Loucy (cell line): ENCODE measurements at regions not wholly inside any gene's neighbourhood (a gene's known extent, or its start where the extent isn't known, plus 50 kb on each side); places are given as distances from the start of the nearest gene placed in this dataset.

Experiments used
- EZH2phosphoT487 ChIP-seq: fragments of 200-600 bp; IDR thresholded peaks from 2 replicates; pipeline ENCODE4 v1.6.1; 2018; ENCODE audit warnings: antibody characterized with exemption, mild to moderate bottlenecking, moderate library complexity, borderline replicate concordance
- TF ChIP-seq, protein P1 (sequence below): fragments of 200-600 bp; sonication (generic); conservative IDR thresholded peaks from 2 replicates; pipeline ENCODE4 v1.5.1; 2014; ENCODE audit warnings: mild to moderate bottlenecking, antibody characterized with exemption, low read length

DNA sequence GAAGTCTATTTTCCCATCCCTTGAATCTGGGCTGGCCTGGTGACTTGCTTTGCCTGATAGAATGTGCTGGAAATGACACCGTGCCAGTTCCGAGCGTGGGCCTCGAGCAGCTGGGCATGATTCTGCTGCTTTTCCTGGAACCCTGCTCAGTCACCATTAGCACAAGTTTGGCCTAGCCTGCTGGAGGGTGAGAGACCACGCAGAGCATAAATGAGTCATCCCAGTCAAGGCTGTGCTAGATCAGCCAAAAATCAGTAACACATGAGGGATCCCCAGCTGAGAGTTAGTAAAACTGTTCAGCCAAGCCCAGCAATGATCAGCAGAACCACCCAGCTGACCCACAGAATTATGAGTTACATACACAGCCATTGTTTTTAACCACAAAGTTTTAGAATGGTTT is 74.8 kb upstream of the TOP1 start:
- TF ChIP-seq, protein P1, sequence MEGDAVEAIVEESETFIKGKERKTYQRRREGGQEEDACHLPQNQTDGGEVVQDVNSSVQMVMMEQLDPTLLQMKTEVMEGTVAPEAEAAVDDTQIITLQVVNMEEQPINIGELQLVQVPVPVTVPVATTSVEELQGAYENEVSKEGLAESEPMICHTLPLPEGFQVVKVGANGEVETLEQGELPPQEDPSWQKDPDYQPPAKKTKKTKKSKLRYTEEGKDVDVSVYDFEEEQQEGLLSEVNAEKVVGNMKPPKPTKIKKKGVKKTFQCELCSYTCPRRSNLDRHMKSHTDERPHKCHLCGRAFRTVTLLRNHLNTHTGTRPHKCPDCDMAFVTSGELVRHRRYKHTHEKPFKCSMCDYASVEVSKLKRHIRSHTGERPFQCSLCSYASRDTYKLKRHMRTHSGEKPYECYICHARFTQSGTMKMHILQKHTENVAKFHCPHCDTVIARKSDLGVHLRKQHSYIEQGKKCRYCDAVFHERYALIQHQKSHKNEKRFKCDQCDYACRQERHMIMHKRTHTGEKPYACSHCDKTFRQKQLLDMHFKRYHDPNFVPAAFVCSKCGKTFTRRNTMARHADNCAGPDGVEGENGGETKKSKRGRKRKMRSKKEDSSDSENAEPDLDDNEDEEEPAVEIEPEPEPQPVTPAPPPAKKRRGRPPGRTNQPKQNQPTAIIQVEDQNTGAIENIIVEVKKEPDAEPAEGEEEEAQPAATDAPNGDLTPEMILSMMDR = no peak
- TF ChIP-seq EZH2phosphoT487 = no peak
